Psoas muscle (tissue), 7 donors: ENCODE measurements at regions not wholly inside any gene's neighbourhood (a gene's known extent, or its start where the extent isn't known, plus 50 kb on each side); places are given as distances from the start of the nearest gene placed in this dataset.

Source experiments
- ATAC-seq, 4 donors: fragments of 200-7000 bp; cut with Tn5 transposase; one replicate each; pipeline ENCODE4 v1.9.1; 2020; ENCODE audit warnings: moderate library complexity in 3 of 4, mild to moderate bottlenecking in 2 of 4
- DNase-seq, 2 donors: peaks; one replicate each; pipeline ENCODE4 v3.0.0-alpha.2; 2020
- H3K27ac ChIP-seq: fragments of 200-600 bp; one replicate; pipeline ENCODE4 v1.8.0; 2022
- H3K27me3 ChIP-seq, 3 donors: fragments of 200-600 bp in 1 of 3; one replicate each; pipeline versions ENCODE4 v1.6.1 to v1.8.0; 2013 to 2022; ENCODE audit warnings: low read length in 2 of 3, mild to moderate bottlenecking in 2 of 3, moderate library complexity in 1 of 3; ENCODE audit not compliant: insufficient read depth in 3 of 3
- H3K36me3 ChIP-seq, 2 donors: fragments of 200-600 bp in 1 of 2; one replicate each; pipeline versions ENCODE4 v1.6.1 to v1.8.0; 2013 to 2022; ENCODE audit warnings: low read depth in 1 of 2, mild to moderate bottlenecking in 1 of 2, moderate library complexity in 1 of 2; ENCODE audit not compliant: insufficient read depth in 1 of 2
- H3K4me1 ChIP-seq: fragments of 200-600 bp; one replicate; pipeline ENCODE4 v1.8.0; 2022
- H3K4me3 ChIP-seq: fragments of 200-600 bp; one replicate; pipeline ENCODE4 v1.8.0; 2022; ENCODE audit warnings: mild to moderate bottlenecking
- H3K9me3 ChIP-seq: fragments of 200-600 bp; one replicate; pipeline ENCODE4 v1.8.0; 2022
- WGBS, 3 donors: extraction: QIAGEN DNeasy Blood & Tissue Kit; methylation state at CpG; one replicate each; pipeline versions ENCODE4 v1.1.6 to v1.1.7; 2013; 5-methylcytosine and 5-hydroxymethylcytosine counted together
- intact Hi-C, 2 donors: fragments of 100-400 bp; cut with DNase I; formaldehyde crosslinking; loops; one replicate each; pipeline versions ENCODE4 v1.11.0 to v1.14.2; 2022
- TF ChIP-seq, protein P1 (sequence below): fragments of 200-600 bp; IDR thresholded peaks from one replicate; pipeline ENCODE4 v1.8.0; 2022; ENCODE audit warnings: antibody characterized with exemption
- donor health status: healthy with polysubstance abuse.
- donor health status: DM: no; HTN: no; CAD: no; lungs with moderate emphysema.
- donor health status: Bipolar disorder and iron deficiency.
- donor health status: healthy.
- donor health status: DM: yes; HTN: yes; CAD: no.
- donor health status: DM: no; HTN: no; CAD: no.
- donor health status: DM: yes; HTN: yes; CAD: no.

- no peak for ATAC-seq
- H3K27me3 ChIP-seq: no peaks in the 10 kb centered on the region
- no peak overlapping the region for H3K4me3 ChIP-seq
- no peak for DNase-seq
- H3K9me3 ChIP-seq: no peaks in the 10 kb centered on the region
- no peaks in the 10 kb centered on the region for H3K36me3 ChIP-seq
- no peaks in the 10 kb centered on the region for H3K4me1 ChIP-seq
- TF ChIP-seq, protein P1, sequence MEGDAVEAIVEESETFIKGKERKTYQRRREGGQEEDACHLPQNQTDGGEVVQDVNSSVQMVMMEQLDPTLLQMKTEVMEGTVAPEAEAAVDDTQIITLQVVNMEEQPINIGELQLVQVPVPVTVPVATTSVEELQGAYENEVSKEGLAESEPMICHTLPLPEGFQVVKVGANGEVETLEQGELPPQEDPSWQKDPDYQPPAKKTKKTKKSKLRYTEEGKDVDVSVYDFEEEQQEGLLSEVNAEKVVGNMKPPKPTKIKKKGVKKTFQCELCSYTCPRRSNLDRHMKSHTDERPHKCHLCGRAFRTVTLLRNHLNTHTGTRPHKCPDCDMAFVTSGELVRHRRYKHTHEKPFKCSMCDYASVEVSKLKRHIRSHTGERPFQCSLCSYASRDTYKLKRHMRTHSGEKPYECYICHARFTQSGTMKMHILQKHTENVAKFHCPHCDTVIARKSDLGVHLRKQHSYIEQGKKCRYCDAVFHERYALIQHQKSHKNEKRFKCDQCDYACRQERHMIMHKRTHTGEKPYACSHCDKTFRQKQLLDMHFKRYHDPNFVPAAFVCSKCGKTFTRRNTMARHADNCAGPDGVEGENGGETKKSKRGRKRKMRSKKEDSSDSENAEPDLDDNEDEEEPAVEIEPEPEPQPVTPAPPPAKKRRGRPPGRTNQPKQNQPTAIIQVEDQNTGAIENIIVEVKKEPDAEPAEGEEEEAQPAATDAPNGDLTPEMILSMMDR: no peak
- WGBS, 3 donors: 52 to 61% (median 57%) methylated on average over 4 of the region's 4 CpGs
- no peak overlapping the region for H3K27ac ChIP-seq
- intact Hi-C loops: no loop called here
Observed at GRCh38 chr12:59041241-59042121, 121.2 kb upstream of the LRIG3 start.

DNA sequence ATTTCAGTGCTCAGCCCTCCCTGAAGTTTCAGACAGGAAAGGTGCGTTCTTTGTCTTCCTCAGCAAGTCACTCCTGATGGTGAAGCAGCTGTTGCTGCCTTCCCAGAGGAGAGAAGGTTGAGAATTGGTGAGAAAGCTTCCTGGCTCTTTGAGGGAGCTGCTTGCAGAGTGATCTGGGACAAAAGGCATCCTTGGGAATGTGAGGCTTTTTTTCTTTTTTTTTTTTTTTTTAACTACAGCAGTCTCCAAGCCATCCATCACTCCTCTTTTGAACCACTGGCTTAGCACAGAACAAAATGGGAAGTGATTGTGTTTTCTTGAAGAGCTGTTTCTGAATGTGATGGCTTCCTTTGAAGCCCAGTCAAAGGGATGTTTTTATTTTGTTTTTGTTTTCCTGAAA lies 120.4 kb upstream of the LRIG3 start:
- TF ChIP-seq, protein P1: no peak
- DNase-seq: no peak
- intact Hi-C loops: no loop called here
- no peak overlapping the region for H3K4me3 ChIP-seq
- 33 to 52% (median 40%) methylated on average over 1 of the region's 1 CpG for WGBS, 3 donors
- peak in 1 of 4 donors; percentile 25 for ATAC-seq
- no peaks in the 10 kb centered on the region for H3K36me3 ChIP-seq
- no peaks in the 10 kb centered on the region for H3K4me1 ChIP-seq
- H3K9me3 ChIP-seq: no peaks in the 10 kb centered on the region
- H3K27me3 ChIP-seq: no peaks in the 10 kb centered on the region
- H3K27ac ChIP-seq: no peak overlapping the region

DNA sequence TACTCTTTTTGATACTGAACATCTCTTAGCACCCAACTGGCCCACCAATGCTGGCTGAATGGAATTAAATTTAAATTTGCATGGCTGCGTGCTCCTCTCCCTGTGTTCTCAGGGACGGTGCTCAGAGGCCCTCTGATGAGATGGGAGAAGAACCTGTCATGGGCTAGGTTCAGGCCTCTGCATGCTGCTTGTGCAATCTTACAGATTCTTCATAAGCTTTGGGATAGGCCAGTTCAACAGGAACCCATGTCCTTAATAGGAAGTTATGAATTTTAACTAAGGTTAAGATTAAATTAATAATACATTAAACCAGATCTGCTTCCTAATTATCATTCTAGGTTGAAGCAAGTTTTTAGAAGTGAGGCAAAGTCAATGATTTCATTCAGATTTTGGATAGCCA lies 119.7 kb upstream of the LRIG3 start:
- Histone ChIP-seq H3K27me3 (no peaks in the 10 kb centered on the region), H3K36me3 (no peaks in the 10 kb centered on the region), H3K9me3 (no peaks in the 10 kb centered on the region), H3K4me3 (no peak overlapping the region), H3K27ac (no peak overlapping the region), H3K4me1 (no peaks in the 10 kb centered on the region)
- intact Hi-C loops: no loop called here
- TF ChIP-seq, protein P1: no peak
- no peak for DNase-seq
- ATAC-seq: no peak
- 92 to 100% (median 93%) methylated on average over 2 of the region's 2 CpGs for WGBS, 3 donors

DNA sequence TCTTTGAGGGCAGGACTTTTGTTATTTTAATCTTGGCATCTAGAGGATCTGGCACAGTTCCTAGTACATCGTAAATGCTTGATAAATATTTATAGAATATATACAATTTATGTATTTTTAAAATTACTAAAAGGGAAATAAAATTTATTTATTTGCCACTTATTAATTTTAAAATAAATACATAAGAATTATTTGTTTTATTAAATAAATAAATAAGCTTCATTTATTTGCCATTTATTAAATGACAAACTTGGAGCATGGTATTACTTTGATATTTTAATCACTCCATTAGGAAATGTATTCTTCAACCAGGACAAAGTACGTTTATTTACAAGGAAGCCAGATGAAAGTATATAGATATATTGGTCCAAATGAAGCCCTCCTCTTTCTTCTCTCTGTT lies 118.7 kb upstream of the LRIG3 start:
- no peaks in the 10 kb centered on the region for H3K27me3 ChIP-seq
- no peak overlapping the region for H3K4me3 ChIP-seq
- H3K27ac ChIP-seq: no peak overlapping the region
- no peaks in the 10 kb centered on the region for H3K36me3 ChIP-seq
- DNase-seq: no peak
- ATAC-seq: no peak
- TF ChIP-seq, protein P1: no peak
- no peaks in the 10 kb centered on the region for H3K9me3 ChIP-seq
- no peaks in the 10 kb centered on the region for H3K4me1 ChIP-seq
- WGBS, 3 donors: 77 to 87% (median 80%) methylated on average over 2 of the region's 2 CpGs
- intact Hi-C loops: no loop called here
